ENCODE measurements at regions not wholly inside any gene's neighbourhood (a gene's known extent, or its start where the extent isn't known, plus 50 kb on each side); places are given as distances from the start of the nearest gene placed in this dataset.

DNA sequence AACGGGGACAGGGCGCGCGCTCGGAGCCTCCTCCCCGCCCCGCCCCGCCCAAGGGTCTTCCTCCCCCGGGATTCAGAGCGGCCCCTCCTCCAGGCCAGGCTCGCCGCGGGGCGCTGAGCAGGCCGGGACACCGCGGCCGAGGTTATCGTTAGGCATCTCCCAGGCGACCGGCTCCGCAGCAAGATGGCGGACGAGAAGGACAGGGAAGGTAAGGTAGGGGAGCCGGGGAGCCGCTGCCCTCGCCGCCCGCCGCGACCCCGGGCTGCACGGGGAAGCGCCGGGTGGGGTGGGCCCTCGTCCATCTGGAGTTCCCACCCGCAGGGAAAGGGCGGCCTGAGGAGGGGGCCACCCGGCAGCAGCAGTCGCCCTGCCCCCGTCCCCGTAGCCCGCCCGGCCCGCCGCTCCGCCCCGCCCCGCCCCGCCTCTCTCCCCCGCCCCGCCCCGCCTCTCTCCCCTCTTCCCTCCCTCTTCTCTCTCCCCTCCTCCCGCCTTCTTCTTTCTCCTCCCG is 105.9 kb upstream of the HNRNPU start:
- peak; percentile 76 for DNase-seq

DNA sequence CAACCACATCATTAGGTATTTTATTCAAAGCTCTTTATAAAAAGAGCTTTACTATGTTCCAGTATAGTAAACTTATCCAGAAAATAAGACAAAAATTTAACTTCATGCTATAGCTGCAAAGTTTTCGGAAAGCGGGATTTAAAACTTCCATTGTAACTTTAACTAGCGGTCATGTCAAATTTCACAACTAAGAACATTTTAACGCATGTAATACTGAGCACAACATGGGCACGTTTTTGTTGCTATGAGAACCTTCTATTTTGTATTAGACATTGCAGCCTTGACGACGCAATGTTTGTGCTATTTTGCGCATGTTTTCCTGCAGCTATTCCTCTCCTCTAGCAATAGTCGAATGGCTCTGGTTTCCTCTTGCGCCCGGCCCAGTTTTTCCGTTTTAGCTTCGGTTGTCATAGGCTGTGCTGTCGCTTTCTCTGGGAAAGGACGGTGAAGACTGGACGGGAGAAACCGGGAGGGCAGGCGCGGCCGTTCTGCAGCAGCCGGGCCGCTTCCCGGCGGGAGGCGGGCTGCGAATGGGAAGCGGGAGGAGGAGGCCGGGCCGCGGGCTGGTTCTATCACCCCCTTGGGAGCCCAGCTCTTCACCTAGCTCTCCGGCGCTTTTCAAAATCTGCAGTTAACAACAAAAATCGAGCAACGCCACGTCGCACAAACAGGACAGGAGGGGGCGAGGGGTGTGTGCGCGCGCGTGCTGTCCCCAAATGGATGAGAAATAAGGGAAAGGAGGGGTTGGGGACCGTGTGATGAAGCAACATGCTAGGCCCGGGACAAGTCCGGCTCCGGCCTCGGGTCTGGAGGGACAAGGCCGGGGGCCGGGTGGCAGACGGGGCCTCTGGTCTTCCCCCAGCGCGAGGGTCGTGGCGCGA is 105.3 kb upstream of the HNRNPU start:
- peak; percentile 71 for DNase-seq

DNA sequence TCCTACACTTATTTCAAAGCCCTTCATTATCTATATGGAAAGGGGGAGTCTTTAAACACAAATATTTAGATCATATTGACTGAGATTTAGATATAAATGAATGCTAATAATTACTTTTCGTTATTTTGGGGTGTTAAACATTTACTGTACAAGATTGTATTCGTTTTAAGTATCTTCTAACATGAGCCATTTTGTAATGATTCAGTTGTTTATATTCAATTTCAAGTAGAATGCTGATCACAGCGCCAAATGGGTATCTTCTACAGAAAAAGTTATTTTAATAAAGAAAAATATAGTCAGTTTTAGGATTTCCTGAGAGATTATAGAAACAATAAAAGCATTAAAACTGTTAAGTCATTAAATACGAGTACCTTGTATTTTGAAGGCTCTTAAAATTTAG is 104.5 kb upstream of the HNRNPU start:
- peak; percentile 40 for DNase-seq

DNA sequence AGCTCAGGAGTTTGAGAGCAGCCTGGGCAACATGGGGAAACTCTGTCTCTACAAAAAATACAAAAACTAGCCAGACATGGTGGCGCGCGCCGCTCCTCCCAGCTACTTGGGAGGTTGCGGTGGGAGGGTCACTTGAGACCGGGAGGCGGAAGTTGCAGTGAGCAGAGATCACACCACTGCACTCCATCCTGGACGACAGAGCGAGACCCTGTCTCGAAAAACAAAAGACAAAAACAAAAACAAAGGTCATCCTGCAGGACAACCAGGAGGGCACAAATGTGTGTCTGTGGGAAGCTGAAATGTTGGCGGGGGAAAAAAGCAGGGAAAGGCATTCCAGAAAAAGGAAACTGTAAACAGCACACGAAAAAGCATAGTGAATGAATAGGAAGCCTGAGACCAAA is 104.1 kb upstream of the HNRNPU start:
- DNase-seq, result peak; percentile 73

DNA sequence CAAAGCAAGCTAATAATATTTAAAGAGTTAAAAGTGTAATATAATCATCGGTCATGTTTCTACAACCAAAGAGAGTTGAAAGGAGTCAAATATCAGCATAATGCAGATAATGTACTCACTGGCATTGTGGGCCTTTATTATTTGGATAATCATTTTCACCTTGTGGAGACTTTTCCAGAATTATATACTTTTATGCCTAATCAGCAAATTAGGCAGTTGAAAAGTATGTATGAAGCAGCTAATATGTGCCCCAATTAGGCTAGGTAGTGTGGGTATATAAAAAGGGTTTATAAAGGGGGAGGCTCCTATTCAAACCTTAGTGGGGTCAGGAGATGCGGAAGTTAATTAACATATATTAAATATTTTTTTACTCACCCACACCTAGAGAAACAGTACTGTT is 102.8 kb upstream of the HNRNPU start:
- no peak for DNase-seq

DNA sequence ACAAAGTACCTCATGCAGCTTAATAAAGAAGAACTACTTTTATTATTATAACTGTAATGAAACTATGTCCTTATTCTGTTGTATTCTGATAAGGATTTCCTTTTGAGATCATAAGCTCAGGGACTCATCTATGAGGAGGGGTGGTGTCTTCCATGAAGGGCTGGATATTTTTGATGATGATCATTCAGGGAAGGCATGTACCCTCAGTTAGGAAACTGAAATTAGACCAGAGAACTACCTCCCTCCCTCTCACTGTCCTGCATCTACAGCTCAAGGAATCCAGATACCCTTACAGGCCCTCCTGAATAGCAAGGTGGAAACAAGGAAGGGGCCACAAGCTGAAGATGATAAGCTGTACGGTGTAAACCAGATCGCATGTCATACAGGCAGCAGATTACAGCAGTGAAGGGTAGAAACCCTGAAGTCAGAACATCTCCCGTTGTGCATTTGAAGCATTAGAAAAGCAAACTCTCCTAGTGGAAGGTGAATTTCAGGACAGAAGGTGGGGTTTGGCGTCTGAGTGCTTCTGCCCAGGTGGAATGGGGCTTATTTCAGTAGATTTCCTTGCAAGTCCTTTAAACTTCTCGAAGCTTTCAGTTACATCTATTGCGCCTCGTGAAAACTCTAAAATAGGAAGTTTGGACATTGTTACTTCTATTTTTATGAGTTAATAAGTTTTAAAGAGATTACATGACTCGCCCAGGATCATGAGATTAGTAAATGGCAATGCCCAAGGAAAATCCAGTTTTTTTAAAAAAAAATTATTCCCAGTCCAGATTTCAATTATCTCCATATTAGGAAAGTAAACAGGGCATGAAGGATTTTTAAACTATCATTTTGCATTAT is 101.1 kb upstream of the HNRNPU start:
- peak; percentile 40 for DNase-seq

DNA sequence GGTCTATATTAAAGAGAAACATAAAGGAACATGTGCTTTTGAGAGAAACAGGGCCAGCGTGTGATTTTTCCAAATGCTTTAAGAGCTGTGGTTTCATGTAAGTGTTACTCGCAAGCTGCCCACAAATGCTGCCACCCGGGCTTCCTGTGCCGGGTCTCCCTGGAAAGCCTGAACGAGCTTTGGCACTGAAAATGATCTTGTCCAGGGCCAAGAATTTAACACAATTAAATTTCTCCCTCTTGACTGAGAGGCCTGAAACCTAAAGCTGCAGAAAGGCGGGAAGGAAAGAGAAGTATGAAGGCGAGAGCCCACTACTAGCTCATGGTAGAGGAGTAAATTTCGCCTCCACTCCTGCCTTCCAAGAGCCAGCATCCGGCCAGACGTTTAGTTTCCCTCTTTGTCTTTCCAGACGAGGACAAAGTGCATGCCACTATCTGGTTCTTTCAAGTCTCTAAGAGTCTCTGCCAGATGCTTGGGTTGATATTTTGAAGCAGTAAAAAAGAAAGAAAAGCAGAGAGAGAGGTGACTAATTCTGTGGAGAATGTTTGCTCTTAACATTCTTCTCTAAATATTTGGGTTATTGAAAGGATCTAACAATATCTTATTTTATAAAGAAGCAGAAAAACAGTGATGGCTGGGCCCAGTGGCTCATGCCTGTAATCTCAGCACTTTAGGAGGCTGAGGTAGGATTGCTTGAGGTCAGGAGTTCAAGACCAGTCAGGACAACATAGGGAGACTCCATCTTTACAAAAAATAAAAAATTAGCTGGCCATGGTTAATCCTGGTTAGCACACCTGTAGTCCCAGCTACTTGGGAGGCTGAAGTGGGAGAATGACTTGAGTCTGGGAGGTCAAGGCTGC is 100.0 kb upstream of the HNRNPU start:
- DNase-seq, result peak; percentile 59

DNA sequence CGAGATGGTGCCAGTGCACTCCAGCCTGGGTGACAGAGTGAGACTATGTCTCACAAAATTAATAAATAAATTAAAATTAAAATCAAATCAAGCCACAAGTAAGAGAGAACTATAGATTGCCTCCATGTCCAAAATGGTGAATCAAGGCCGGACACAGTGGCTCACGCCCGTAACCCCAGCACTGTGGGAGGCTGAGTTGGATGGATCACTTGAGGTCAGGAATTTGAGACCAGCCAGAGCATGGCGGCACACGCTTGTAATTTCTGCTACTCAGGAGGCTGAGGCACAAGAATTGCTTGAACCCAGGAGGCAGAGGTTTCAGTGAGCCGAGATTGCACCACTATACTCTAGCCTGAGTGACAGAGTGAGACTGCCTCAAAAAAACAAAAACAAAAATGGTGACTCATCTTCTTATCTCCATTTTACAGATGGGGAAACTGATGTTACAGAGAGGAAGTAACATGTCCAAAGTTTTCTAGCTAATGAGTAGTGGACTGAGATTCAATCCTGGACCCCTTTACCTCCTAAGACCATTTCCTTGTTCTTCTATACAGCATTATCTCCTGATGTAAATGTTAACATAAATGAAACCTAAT is 99.0 kb upstream of the HNRNPU start:
- DNase-seq, result peak; percentile 11

DNA sequence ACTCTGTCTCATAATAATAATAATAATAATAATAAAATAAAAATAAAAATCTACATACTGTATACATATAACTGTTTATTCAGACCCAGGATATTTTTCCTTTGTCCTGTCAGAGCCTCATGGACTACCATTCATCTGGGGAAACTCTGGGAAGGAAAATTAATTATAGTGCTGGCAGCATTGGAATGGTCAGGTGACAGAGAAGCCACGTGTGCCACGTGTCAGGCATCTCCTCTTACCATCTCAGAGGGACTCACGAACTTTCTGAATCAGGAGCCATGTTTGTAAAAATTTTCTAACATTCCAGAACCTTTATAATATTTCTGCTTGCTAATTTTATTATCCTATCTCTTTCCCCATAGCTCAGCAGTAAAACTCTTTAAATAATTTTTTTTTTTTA is 97.8 kb upstream of the HNRNPU start:
- no peak for DNase-seq

DNA sequence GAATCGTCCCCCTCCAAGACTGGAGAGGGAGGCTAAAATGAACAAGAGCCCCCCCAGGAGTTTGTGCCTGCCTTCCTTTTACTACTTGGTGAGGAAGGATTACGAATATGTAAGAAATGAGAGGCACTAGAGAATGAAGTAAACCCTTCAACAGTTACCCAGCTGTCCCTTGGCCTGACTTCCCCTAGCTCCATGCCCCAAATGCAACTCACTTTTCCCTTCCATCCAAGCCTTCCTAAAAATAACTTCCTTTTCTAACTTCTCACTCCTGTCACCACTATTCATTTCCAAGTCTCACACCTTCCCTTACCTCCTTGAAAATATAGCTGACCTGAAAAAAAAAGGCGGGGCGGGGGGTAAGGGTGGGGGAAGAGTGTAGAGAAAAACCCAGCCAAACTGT is 96.6 kb upstream of the HNRNPU start:
- peak; percentile 47 for DNase-seq

DNA sequence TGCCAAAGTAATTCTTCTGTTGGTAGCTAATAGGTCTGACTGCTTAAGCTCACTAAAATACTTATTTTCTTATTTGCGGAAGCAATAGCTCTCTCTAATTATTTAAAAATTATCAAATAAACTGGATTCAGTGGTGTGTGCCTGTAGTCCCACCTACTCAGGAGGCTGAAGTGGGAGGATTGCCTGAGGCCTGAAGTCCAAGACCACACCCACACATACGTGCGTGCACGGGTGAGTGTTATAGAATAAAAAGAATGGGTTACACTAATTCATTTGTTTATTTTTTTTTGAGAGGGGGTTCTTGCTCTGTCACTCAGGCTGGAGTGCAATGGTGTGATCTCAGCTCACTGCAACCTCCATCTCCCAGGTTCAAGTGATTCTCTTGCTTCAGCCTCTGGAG is 94.2 kb upstream of the HNRNPU start:
- DNase-seq, result no peak

DNA sequence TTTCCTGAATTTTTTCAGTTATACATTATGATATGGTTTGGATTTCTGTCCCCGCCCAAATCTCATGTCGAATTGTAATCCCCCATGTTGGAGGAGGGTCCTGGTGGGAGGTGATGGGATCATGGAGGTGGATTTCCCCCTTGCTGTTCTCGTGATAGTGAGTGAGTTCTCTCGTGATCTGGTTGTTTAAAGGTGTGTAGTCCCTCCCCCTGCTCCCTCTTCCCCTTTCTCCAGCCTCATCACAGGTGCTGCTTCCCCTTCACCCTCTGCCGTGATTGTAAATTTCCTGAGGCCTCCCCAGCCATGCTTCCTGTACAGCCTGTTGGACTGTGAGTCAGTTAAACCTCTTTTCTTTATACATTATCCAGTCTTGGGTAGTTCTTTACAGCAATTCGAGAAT is 93.2 kb upstream of the HNRNPU start:
- peak; percentile 29 for DNase-seq

DNA sequence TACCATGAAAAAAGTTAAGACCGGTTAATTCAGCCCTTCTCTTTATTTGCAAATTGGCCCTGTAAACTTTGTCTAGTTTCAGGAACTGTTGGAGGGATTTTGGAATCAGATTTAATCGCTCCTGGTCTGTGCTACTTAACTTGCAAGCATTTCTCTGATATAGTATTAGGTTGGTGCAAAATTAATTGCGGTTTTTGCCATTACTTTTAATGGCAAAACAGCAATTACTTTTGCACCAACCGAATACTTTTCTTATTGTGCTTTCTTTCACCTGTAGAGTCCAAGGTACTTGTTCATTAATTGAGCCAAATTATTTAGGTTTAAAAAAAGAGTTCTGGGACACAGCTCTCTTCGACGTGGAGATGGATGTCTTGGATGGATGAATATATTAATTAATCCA is 92.8 kb upstream of the HNRNPU start:
- DNase-seq, result no peak

DNA sequence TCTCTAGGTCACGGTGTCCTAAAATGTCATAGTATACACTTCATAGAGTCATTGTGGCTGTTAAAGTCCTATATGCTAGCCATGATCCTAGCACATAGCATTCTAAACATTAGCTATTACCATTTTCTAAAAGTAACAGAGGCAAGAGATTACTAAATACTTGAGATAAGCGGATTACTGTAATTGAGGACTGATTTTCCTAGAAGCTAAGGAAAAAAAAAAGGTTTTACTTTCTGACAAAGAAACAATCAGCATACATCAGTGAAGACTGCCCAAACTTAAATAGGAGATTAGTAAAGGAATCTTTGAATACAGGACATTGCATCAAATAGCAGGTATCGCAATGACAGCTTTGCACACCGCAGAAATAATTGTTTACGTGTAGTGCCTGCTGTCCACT is 91.3 kb upstream of the HNRNPU start:
- DNase-seq, result no peak

DNA sequence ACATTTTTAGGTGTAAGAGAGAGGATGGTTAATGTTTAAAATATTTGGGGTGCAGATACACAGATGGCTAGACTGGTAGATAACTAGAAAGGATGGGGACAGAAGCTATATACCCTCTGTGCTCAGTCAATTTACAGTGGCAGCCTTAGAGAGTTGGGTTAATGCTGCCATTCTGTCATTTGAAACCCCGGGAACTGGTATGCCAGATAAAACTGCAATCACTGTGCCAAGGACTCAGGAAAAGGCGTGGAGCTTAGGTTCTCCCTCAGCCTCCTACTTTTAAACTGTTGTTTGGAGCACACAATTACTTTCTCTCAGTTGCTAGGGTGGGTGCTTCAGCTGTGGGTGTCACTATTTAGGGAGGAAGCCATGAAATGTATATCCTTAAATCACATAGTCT is 90.0 kb upstream of the HNRNPU start:
- no peak for DNase-seq

DNA sequence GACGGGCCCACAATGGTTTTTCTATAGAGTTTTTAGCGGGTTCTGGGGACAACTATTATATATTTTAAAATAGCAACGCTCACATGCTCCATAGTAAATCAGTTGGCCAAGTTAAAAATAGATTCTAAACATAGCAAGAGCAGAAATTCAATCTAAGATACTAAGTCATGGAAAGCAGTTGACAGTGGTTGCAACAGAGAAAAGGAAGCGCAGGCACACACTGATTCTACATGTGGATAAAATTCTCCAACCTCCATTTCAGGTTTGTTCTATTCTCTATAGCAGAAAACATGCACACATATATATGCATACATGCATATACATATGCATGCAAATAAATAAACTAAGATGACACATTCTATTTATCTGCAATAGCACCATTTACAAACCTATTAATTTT is 89.6 kb upstream of the HNRNPU start:
- DNase-seq, result peak; percentile 92

DNA sequence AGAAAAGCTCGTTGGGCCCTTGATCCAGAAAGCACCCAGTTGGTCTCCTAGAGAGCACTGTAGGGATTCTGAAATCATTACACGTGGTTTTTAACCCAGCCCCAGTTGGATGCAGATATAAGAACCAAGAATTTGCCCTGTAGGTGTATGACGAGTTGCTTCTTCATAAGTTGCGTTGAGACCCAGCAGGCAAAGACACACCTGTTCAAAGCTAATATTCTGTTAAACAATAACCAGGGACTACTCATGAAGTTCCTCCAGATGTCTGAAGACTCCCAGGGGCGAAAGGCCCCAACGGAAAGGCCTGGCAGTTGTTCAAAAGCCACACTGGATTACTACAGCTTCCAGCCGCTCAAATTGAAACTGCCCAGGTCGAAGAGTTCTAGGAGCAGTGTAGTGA is 88.6 kb upstream of the HNRNPU start:
- DNase-seq, result peak; percentile 93

DNA sequence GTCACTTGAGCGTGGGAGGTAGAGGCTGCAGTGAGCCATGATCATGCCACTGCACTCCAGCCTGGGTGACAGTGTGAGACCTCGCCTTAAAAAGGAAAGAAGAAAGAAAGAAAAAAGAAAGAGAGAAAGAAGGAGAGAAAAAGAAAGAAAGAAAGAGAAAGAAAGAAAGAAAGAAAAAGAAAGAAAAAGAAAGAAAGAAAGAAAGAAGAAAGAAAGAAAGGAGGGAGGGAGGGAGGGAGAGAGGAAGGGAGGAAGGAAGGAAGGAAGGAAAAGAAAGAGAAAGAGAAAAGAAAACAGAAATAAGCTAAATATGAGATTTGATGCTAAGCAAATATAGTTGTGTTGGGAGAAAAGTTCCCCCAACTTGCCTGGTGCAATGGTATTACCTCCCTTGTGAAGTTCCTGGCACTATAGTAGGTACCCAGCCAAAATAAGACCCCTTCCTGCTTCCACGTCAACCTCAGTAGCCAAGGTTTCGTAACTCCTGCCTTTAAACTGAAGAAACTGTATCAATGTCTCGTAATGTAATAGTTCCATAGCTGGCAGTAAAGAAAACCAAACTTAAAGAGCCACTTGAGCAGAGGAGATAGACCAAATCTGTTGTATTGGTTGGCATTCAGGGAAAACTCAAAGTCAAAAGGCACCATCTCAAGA is 88.1 kb upstream of the HNRNPU start:
- peak; percentile 76 for DNase-seq

DNA sequence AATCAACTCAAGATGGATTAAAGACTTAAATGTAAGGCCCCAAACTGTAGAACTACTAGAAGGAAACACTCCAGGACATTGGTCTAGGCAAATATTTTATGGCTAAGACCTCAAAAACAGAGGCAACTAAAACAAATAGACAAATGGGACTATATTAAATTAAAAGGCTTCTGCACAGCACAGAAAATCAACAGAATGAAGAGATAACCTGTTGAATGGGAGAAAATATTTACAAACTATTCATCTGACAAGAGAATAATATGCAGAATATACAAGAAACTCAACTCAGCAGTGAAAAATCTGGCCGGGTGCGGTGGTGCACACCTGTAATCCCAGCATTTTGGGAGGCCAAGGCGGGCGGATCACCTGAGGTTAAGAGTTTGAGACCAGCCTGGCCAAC is 84.1 kb upstream of the HNRNPU start:
- no peak for DNase-seq

DNA sequence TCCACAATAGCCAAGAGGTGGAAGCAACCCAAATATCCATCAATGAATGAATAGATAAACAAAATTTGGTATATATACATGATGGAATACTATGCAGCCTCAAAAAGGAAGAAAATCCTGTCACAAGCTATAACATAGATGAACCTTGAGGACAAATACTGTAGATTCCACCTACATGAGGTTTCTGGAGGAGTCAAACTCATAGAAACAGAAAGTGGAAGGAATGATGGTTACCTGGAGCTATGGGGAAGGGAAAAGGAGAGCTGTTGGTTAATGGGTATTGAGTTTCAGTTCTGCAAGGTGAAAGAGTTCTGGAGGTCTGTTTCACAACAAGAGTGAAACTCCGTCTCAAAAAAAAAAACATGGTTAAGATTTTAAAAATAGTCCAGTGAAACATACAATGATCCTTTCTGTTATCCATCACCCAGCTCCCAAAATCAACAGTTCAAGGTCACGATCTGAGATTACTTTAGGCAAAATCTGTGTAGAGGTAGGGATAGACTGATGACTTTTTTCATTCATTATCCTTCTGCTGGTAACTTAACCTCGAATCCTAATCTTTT is 80.8 kb upstream of the HNRNPU start:
- peak; percentile 82 for DNase-seq

DNA sequence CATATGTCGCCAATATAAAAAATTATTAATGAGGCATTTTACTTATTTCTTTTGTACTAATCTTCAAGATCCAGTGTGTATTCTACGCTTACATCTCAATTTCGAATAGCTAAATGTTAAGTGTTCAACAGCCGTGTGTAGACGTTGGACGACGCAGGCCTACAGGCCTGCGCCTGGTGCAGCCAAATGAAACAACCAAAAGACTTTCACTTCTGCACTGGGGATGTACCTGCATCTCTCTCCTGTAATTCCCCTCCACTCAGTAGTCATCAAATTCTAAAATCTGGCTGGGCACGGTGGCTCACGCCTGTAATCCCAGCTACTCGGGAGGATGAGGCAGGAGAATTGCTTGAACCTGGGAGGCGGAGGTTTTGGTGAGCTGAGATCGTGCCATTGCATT is 76.8 kb upstream of the HNRNPU start:
- no peak for DNase-seq

DNA sequence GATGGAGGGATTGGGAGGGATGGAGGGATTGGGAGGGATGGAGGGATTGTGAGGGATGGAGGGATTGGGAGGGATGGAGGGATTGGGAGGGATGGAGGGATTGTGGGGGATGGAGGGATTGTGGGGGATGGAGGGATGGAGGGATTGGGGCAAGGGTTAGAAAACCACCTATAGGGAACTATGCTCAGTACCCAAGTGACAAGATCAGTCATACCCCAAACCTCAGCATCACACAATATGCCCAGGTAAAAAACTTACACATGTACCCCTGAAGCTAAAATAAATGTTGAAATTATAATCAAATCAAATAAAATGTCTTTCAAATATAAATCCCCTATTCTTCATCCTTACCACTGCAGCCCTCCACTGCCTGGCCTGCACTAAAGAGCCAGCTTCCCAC is 72.8 kb upstream of the HNRNPU start:
- DNase-seq, result no peak
